HG03439 (cell line): ENCODE measurements at regions not wholly inside any gene's neighbourhood (a gene's known extent, or its start where the extent isn't known, plus 50 kb on each side); places are given as distances from the start of the nearest gene placed in this dataset.
"Not testable (repeated sequence)": the region's sequence is repeated elsewhere in the genome, so short reads cannot be mapped to it uniquely, and the experiment has no call there.

Source experiments
- ATAC-seq: cut with Tn5 transposase; IDR thresholded peaks from one replicate; pipeline ENCODE4 v1.9.1; 2021; ENCODE audit warnings: mild to moderate bottlenecking, moderate library complexity; ENCODE audit not compliant: unreplicated experiment

GRCh38 chr5:77871946-77872345 is 95.8 kb upstream of the TBCA start:
- ATAC-seq, result no peak

DNA sequence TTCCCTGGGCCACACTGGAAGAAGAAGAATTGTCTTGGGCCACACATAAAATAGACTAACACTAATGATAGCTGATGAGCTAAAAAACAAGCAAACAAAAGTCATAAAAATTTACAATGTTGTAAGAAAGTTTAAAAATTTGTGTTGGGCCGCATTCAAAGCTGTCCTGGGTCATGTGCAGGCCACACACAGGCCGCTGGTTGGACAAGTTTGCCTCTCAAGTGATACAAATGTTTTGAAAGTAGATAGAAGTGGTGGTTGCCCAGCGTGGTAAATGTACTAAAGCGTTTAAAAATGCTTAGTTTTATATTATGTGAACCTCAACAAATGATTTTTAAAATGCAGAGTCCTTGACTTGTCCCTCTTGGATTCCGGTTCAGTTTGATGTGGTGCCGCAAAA is 94.9 kb upstream of the TBCA start:
- ATAC-seq, result no peak

DNA sequence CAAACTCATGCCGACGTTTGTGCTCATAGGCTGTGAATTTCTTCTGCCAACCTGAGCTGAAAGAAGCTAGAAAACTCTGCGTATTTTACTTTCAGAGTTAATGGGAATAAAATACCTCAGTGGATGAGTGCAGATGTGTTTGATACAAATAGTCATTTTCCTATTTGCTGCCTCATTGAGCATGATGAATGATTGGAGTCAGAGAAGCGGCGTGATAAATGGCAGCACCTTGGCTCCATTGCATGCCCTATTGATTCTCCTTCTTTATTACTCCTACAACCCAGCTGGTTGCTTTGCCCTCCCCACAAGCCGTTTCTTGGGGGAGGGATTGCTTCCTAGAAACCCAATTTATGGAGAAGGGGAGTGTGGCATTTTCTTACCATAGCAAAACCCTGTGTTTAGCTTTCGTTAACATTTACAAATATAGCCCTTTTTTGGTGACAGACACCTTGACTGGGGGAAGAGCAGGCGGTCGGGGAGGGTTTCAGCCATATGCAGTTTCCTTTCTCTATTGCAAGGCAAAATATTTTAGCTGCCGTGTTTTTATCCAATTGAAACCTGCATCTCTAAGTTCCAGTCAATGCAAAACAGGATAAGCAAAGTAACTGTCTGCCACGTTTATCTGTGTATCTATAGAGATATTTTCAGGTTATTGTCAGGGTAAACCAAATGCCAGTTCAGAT is 93.1 kb upstream of the TBCA start:
- ATAC-seq, result no peak

DNA sequence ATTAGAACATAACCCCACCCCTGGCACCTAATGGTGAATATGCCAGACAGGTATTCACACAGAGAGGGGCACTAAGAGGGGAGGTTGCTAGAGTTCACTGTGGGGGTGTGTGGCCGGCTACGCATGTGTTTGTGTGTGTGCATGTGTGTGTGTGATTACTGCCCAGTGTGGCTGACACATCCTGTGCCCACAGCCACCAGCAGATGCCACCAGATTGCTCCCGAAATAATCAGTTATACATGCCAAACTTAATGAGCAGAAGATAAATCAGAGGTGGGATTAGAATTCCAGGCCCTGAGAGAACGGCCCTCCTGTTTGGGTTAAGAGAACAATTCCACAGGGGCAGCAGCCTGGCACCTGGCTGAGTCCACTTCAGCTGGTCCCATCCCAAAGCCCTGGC is 91.8 kb upstream of the TBCA start:
- ATAC-seq, result no peak

DNA sequence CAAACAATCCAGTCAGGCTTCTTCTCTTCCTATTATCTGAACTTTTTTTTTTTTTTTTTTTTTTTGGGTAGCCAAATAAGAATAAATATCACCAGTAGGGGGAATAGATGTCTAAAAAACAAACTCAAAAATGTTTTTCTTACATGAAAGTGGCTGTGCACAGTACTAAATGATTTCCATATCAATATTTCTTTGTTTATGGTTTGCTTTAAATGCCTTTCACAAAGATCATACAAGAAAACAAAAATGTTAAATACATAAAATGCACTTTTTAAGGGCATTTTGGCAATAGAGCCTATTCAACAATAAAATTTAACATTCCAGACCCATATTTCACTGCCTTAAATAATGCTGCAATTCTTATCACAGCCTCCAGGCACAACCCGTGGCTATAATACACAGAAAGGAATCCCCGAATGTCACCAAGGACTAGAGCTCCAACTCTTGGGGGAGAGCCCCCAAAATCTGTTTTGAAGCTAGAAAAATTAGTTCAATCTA is 91.1 kb upstream of the TBCA start:
- ATAC-seq, result no peak

DNA sequence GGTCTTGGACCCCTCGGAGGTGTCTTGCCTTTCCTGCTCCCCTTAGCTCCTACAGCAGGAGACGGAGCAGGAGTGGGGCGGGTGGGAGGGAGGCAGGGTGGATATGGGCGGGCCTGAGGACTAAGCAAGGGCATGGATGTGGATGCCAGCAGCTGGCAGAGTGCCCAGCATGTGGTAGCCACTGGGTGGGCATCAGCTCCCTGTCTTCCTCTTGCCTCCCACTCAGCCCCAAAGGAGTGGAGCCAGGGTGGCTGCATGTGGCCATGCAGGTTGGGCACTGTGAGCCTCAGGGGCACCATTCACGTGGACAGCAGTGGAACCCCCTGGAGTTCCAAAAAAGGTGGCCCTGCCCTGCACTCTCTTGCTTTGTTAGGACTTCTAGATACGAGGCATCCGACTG is 90.1 kb upstream of the TBCA start:
- no peak for ATAC-seq

DNA sequence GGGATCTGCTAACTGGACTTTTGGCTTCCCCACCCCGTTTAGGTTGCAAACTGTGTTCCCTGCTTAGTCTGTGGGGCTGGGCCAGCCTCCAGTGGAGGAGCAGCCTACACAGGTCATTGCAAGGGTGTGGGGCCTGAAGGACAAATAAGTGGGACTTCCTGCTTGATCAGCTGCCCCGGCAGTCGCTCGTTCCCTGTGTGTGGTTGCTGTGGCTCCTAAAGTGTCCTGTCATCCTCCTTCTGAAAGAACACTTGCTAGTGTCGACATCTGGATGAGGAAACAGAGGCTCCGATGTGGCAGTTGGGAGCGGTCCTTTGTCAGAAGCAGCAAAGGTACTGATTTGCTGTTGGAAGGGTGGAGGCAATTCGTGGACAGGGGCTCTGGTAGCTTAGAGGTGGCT is 88.9 kb upstream of the TBCA start:
- ATAC-seq, result no peak

GRCh38 chr5:77863181-77863580 is 87.0 kb upstream of the TBCA start:
- no peak for ATAC-seq

DNA sequence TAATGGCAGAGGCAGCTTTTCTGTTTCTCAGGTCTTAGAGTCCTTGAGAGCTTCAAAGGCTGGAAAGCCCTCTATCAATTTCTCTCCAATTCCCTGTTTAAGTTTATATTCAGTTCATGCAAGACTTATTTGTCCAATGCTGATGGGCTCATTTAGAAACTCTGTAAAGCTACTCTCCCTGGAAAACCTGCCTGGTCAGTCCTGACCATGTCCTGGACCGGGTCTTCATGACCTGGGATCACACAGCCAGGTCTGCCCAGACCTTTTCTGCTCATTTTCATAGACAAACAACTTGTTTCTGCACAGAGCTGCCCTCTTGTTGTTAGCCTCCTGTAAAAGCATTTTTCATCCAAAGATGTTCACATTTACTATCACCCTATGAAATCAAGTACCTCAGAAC is 85.4 kb upstream of the TBCA start:
- no peak for ATAC-seq

- no peak for ATAC-seq
These were observed 83.2 kb upstream of the TBCA start for GRCh38 chr5:77859306-77859705.

- not testable (repeated sequence) for ATAC-seq
These were observed 82.5 kb upstream of the TBCA start for GRCh38 chr5:77858678-77859077.

DNA sequence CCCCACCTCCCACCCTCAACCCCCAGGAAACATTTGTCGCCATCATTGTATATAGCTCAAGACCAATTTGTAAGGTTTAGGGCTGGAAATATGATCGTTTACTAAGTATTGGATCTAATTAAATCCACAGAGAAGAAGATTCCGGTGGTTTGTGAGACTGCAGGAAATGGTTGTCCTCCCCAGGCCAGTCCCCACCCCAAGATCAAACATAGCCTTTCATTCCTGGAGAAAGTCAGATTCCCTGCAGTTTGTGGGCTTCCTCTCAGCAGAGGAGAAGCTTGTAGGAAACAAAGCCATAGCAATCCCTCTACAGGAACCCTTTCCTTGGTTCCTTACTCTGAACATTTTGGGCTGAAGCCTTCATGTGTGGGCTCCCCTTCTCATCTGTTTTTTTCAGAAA is 79.2 kb upstream of the TBCA start:
- ATAC-seq, result no peak

- ATAC-seq, result no peak
These were observed 77.3 kb upstream of the TBCA start for GRCh38 chr5:77853353-77853907.

GRCh38 chr5:77852514-77853352 is 76.6 kb upstream of the TBCA start:
- no peak for ATAC-seq

- ATAC-seq, result no peak
These were observed 76.0 kb upstream of the TBCA start for GRCh38 chr5:77852068-77852513.

- no peak for ATAC-seq
These were observed 75.3 kb upstream of the TBCA start for GRCh38 chr5:77851176-77852067.

- ATAC-seq, result no peak
These were observed 74.5 kb upstream of the TBCA start for GRCh38 chr5:77850536-77851175.

- no peak for ATAC-seq
These were observed 73.3 kb upstream of the TBCA start for GRCh38 chr5:77849308-77849900.

GRCh38 chr5:77847814-77848290 is 71.7 kb upstream of the TBCA start:
- ATAC-seq, result no peak

DNA sequence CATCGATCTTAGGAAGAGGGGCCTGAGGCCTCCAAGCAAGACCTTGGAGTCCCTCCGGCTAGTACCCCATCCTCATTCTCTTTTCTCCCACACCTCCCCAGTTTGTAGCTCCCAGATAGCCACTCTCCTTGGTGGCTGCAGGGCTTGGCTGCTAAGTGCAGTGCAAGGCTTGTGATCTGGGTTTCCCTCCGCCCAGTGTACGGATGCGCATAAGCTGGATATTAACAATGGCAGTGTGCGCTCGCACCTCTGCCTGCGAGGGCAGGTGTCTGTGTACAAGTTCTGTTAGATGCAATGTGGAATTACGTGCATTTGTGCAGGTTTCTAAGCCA is 71.0 kb upstream of the TBCA start:
- no peak for ATAC-seq
